Spleen (tissue), 7 donors: ENCODE measurements at regions not wholly inside any gene's neighbourhood (a gene's known extent, or its start where the extent isn't known, plus 50 kb on each side); places are given as distances from the start of the nearest gene placed in this dataset.

ENCODE experiments used
- POLR2A ChIP-seq, 3 donors: fragments of 450-650 bp; IDR thresholded peaks; one replicate each; pipeline ENCODE4 v1.5.1; 2017; ENCODE audit warnings: antibody characterized with exemption in 3 of 3, mild to moderate bottlenecking in 1 of 3
- POLR2AphosphoS5 ChIP-seq, 3 donors: sonication (generic); formaldehyde crosslinking; IDR thresholded peaks; one replicate each; pipeline ENCODE4 v1.5.1; 2017; ENCODE audit warnings: antibody characterized with exemption in 3 of 3
- TF ChIP-seq, protein P1 (sequence below), 11 experiments: fragments of 200-600 bp in 7 of 11; fragments of 450-650 bp in 4 of 11; sonication (generic) in 4 of 11; IDR thresholded peaks in 8 of 11; conservative IDR thresholded peaks in 3 of 11; 1 replicate in 7 of 11; 2 replicates in 4 of 11; pipeline versions ENCODE4 v1.4.0 to v1.8.0; 2016 to 2021; ENCODE audit warnings: antibody characterized with exemption in 11 of 11, inconsistent platforms in 4 of 11, mild to moderate bottlenecking in 1 of 11
- donor health status: DM: no; HTN: no; CAD: no; lungs with moderate emphysema.
- donor health status: DM: no; HTN: no; CAD: no.
- donor health status: DM: no; HTN: no; CAD: no.

DNA sequence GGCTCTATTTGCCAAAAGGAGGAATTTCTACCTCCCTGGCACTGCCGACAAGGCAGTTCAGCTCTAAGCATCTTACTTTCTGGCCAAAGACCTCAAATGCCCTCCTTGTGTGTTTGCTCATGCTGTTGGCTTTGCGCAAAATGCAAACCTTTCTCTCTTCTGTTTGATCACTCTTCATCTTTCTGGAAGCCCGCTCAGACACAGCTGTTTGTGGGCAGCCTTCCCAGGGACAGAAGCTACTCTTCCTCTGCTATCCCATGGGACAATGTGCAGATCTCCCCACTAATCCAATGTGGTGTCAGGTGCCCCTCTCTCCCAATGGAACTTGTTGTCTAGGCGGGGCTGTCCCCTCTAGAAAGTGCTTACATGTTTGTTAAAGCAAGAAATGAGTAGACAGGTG, 278.7 kb downstream of the CCSER2 start:
- TF ChIP-seq, protein P1, sequence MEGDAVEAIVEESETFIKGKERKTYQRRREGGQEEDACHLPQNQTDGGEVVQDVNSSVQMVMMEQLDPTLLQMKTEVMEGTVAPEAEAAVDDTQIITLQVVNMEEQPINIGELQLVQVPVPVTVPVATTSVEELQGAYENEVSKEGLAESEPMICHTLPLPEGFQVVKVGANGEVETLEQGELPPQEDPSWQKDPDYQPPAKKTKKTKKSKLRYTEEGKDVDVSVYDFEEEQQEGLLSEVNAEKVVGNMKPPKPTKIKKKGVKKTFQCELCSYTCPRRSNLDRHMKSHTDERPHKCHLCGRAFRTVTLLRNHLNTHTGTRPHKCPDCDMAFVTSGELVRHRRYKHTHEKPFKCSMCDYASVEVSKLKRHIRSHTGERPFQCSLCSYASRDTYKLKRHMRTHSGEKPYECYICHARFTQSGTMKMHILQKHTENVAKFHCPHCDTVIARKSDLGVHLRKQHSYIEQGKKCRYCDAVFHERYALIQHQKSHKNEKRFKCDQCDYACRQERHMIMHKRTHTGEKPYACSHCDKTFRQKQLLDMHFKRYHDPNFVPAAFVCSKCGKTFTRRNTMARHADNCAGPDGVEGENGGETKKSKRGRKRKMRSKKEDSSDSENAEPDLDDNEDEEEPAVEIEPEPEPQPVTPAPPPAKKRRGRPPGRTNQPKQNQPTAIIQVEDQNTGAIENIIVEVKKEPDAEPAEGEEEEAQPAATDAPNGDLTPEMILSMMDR (IDR thresholded peaks at IDR 0.05 in 8 of 11, conservative IDR thresholded peaks at IDR 0.05 in 3 of 11): no peak
- no peak for TF ChIP-seq POLR2A (IDR thresholded peaks at IDR 0.05)
- TF ChIP-seq POLR2AphosphoS5 (IDR thresholded peaks at IDR 0.05): no peak
